ENCODE measurements at regions not wholly inside any gene's neighbourhood (a gene's known extent, or its start where the extent isn't known, plus 50 kb on each side); places are given as distances from the start of the nearest gene placed in this dataset.

DNA sequence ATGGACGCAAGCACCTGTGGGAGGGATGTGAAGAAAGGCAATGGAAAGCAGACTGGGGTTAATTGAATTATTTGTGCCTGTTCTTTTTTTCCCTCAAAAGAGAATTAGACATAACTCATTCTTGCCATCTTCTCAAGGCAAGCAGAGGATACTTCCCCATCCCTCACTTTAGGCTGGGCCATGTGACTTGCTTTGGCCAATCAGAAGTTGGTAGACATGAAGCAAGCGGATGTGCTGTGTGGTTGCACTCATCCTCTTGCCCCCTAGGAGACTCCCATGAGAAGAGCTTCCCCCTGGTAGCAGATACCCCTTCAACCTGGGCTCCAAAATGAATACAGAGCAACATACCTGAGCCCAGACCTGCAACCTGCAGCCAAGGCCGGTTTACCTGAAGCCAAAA, 124.4 kb upstream of the ZC3H12C start (continued):
- TF ChIP-seq, protein P1, sequence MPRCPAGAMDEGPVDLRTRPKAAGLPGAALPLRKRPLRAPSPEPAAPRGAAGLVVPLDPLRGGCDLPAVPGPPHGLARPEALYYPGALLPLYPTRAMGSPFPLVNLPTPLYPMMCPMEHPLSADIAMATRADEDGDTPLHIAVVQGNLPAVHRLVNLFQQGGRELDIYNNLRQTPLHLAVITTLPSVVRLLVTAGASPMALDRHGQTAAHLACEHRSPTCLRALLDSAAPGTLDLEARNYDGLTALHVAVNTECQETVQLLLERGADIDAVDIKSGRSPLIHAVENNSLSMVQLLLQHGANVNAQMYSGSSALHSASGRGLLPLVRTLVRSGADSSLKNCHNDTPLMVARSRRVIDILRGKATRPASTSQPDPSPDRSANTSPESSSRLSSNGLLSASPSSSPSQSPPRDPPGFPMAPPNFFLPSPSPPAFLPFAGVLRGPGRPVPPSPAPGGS (IDR thresholded peaks at IDR 0.05; ENCODE audit: borderline replicate concordance, insufficient read depth, low read depth, low read length, poor library complexity, severe bottlenecking), result no peak

DNA sequence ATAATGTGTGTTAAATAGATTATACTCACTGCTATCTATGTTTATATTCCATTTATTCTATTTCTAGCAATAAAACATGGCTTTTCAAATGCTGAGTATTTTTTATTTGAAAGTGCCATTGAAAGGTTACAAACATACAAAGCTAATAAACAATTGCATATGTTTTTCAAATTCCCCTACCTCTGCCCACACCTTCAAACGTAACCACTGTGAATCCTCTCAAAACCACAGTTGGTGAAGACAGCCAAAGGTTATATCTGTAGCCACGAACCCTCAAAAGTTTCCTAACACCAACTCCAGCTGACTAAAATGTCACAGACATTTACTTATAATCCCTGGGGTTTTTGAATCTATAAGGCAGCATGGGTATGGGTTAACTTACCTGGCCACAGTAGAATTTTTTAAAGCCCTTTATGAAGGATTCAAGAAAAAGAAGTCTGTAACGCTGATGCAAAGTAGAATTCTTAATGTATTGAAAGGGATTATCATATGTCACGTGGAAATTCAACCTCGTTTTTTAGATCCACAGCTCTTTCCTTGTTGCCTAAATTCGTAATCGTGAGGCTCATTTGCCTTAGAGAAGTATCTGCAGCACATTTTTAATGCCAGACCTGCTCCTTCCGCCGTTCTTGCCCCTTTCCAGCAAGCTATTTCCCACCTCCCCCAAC, 122.5 kb upstream of the ZC3H12C start:
- Histone ChIP-seq H3K27me3 (replicated peaks in 1 of 2; ENCODE audit: control insufficient read depth in 2 of 2, insufficient read depth in 2 of 2, low read length in 1 of 2) (no peaks in the 10 kb centered on the region), H3K9ac (ENCODE audit: control insufficient read depth, insufficient read depth, low read length) (peak overlapping the region; percentile 17; the same call in 1 of the 2 replicates), H3K4me2 (ENCODE audit: control insufficient read depth, insufficient read depth) (peak overlapping the region; percentile 68), H3K36me3 (ENCODE audit: control insufficient read depth in 2 of 2, insufficient read depth in 2 of 2, low read length in 1 of 2) (no peaks in the 10 kb centered on the region), H3K4me3 (peak overlapping the region; percentile 8; the same call in 1 of the 2 replicates), H3K9me3 (replicated peaks; ENCODE audit: control insufficient read depth, insufficient read depth, low read length) (peaks cover 8% of the 10 kb centered on the region; the same call in 2 of the 3 replicates), H3K4me1 (ENCODE audit: control insufficient read depth, insufficient read depth, low read length) (peaks cover 38% of the 10 kb centered on the region), H3K79me2 (ENCODE audit: control insufficient read depth, insufficient read depth, low read length) (no peaks in the 10 kb centered on the region), H3K27ac (ENCODE audit: control insufficient read depth, insufficient read depth) (peak overlapping the region; percentile 60), H2AFZ (ENCODE audit: control insufficient read depth, low read depth, low read length) (no peak overlapping the region; the same call in 1 of the 2 replicates), H4K20me1 (ENCODE audit: control insufficient read depth, insufficient read depth) (no peaks in the 10 kb centered on the region)
- ChIA-PET RAD21 (ENCODE audit: unreplicated experiment) (interaction anchor here (0.8 to 12.4 kb wide), 18 partner anchors 12 to 464 kb away, joined by 3 to 185 read pairs (median 8); partner anchors contain the start of gene ZC3H12C), SMC1A (ENCODE audit: uncharacterized antibody, unreplicated experiment) (interaction anchor here (0.8 to 12.2 kb wide), 28 partner anchors 8 to 227 kb away, joined by 3 to 223 read pairs (median 5); no protein-coding TSS in a partner anchor), CTCF (interaction anchor here (0.8 to 6.1 kb wide), 14 partner anchors 8 to 402 kb away, joined by 3 to 36 read pairs (median 4); no protein-coding TSS in a partner anchor), POLR2A (interaction anchor here (1.1 to 8.1 kb wide), 13 partner anchors 12 to 127 kb away, joined by 3 to 76 read pairs (median 12); partner anchors contain the start of gene ZC3H12C)
- TSS peak; percentile 88 for BruUV-seq (replicated peaks)
- in situ Hi-C loops (cut with MboI) (no loop called here), intact Hi-C loops (cut with micrococcal nuclease; ENCODE audit: unreplicated experiment) (loop anchor here (1.0 kb wide), 2 partner anchors 14 to 57 kb away; no protein-coding TSS in a partner anchor)
- FAIRE-seq, result peak; percentile 56
- 29% methylated on average over 9 of the region's 9 CpGs for WGBS (ENCODE audit: insufficient coverage, insufficient replicate concordance, low lambda C conversion rate, missing lambda C conversion rate)
- ATAC-seq, result peak; percentile 75
- DNase-seq (ENCODE audit: low read depth, low spot score), result peak; percentile 85
- TF ChIP-seq MEF2B (IDR thresholded peaks at IDR 0.05; ENCODE audit: partially characterized antibody, poor library complexity, severe bottlenecking) (peak; percentile 92), SP1 (IDR thresholded peaks at IDR 0.05; ENCODE audit: low read depth, low read length) (peak; percentile 68), CBFB (IDR thresholded peaks at IDR 0.05; ENCODE audit: low read depth) (peak; percentile 96), BCL11A (IDR thresholded peaks at IDR 0.05; ENCODE audit: low read depth, low read length) (peak; percentile 95), JUNB (IDR thresholded peaks at IDR 0.05) (peak; percentile 65), IKZF2 (IDR thresholded peaks at IDR 0.05) (peak; percentile 93), MEF2A (IDR thresholded peaks at IDR 0.05; ENCODE audit: insufficient read depth, low read depth, low read length) (peak; percentile 88), RAD51 (IDR thresholded peaks at IDR 0.05) (peak; percentile 65; the same call in 1 of the 2 replicates), IRF4 (IDR thresholded peaks at IDR 0.05; ENCODE audit: low read depth, low read length) (0 out of 2 replicates have a peak, but pooled peaks have one; percentile 36), PML (IDR thresholded peaks at IDR 0.05; ENCODE audit: low read length) (0 out of 2 replicates have a peak, but pooled peaks have one; percentile 53), YBX1 (IDR thresholded peaks at IDR 0.05) (no peak), KLF5 (IDR thresholded peaks at IDR 0.05; ENCODE audit: partially characterized antibody) (peak; percentile 45), MTA3 (IDR thresholded peaks at IDR 0.05; ENCODE audit: borderline replicate concordance, low read length) (peak; percentile 90), IKZF1 (conservative IDR thresholded peaks at IDR 0.05) (peak; percentile 84)
- TF ChIP-seq, protein P2, sequence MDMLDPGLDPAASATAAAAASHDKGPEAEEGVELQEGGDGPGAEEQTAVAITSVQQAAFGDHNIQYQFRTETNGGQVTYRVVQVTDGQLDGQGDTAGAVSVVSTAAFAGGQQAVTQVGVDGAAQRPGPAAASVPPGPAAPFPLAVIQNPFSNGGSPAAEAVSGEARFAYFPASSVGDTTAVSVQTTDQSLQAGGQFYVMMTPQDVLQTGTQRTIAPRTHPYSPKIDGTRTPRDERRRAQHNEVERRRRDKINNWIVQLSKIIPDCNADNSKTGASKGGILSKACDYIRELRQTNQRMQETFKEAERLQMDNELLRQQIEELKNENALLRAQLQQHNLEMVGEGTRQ (IDR thresholded peaks at IDR 0.05; ENCODE audit: borderline replicate concordance, low read depth, low read length), result no peak
- TF ChIP-seq, protein P1 (IDR thresholded peaks at IDR 0.05; ENCODE audit: borderline replicate concordance, insufficient read depth, low read depth, low read length, poor library complexity, severe bottlenecking), result peak; percentile 63
